H1 (cell line): ENCODE measurements at regions not wholly inside any gene's neighbourhood (a gene's known extent, or its start where the extent isn't known, plus 50 kb on each side); places are given as distances from the start of the nearest gene placed in this dataset.

Experiments
- CTCF ChIA-PET: fragments of 300-600 bp; sonication (Branson Sonifier 250); formaldehyde crosslinking; loops from one replicate; lab custom pipeline; 2021; ENCODE audit not compliant: partially characterized antibody; lab: Charles Lee
- POLR2A ChIA-PET: fragments of 300-600 bp; sonication (Branson Sonifier 250); formaldehyde crosslinking; loops from one replicate; lab custom pipeline; 2021; ENCODE audit warnings: inconsistent platforms; ENCODE audit not compliant: partially characterized antibody; lab: Charles Lee
- DNase-seq, 2 experiments: peaks; one replicate each; pipeline versions ENCODE4 v3.0.0 to v3.0.0-alpha.2; 2010 to 2022; ENCODE audit warnings: low spot score in 2 of 2, low read depth in 1 of 2, mixed read lengths in 1 of 2
- FAIRE-seq: peaks from 2 replicates; lab custom pipeline; 2011; peaks lifted over from hg19 to GRCh38; lab: Jason Lieb, UNC
- H2AFZ ChIP-seq: 2 replicates; pipeline ENCODE4 v1.8.1; 2012; ENCODE audit warnings: low read length, inconsistent platforms
- H2AK5ac ChIP-seq: 2 replicates; pipeline ENCODE4 v1.6.1; 2013; ENCODE audit warnings: low read depth, low read length
- H2BK120ac ChIP-seq: replicated peaks from 2 replicates; pipeline ENCODE3; 2013; ENCODE audit warnings: low read depth, low read length, inconsistent platforms
- H2BK12ac ChIP-seq: 2 replicates; pipeline ENCODE4 v1.6.1; 2013; ENCODE audit warnings: low read depth, low read length
- H2BK15ac ChIP-seq: 2 replicates; pipeline ENCODE4 v1.6.1; 2013; ENCODE audit warnings: low read length
- H2BK20ac ChIP-seq: 2 replicates; pipeline ENCODE4 v1.6.1; 2013; ENCODE audit warnings: low read length
- H2BK5ac ChIP-seq: 2 replicates; pipeline ENCODE4 v1.6.1; 2013; ENCODE audit warnings: low read depth, low read length
- H3K14ac ChIP-seq: 2 replicates; pipeline ENCODE4 v1.6.1; 2013; ENCODE audit warnings: inconsistent platforms; ENCODE audit not compliant: insufficient read length
- H3K18ac ChIP-seq: 2 replicates; pipeline ENCODE4 v1.6.1; 2013; ENCODE audit warnings: low read length; ENCODE audit errors: extremely low read depth
- H3K23ac ChIP-seq: 2 replicates; pipeline ENCODE4 v1.6.1; 2013; ENCODE audit warnings: inconsistent platforms; ENCODE audit not compliant: insufficient read length
- H3K23me2 ChIP-seq: 2 replicates; pipeline ENCODE4 v1.6.1; 2013; ENCODE audit warnings: low read depth, low read length
- H3K27ac ChIP-seq: 2 replicates; pipeline ENCODE4 v1.6.1; 2011; ENCODE audit warnings: low read depth, low read length, inconsistent platforms
- H3K27me3 ChIP-seq, 4 experiments: replicated peaks in 1 of 4; 1 replicate in 1 of 4; 2 replicates in 3 of 4; pipeline versions ENCODE4 v1.6.1 to v1.8.1; 2011 to 2013; ENCODE audit warnings: low read length in 3 of 4, mild to moderate bottlenecking in 3 of 4, inconsistent platforms in 2 of 4, mixed read lengths in 2 of 4, moderate library complexity in 1 of 4; ENCODE audit not compliant: control insufficient read depth in 3 of 4, insufficient read depth in 3 of 4; ENCODE audit errors: extremely low read depth in 1 of 4
- H3K36me3 ChIP-seq, 4 experiments: 2 replicates each; pipeline versions ENCODE4 v1.6.1 to v1.8.1; 2011 to 2013; ENCODE audit warnings: mild to moderate bottlenecking in 4 of 4, low read length in 3 of 4, moderate library complexity in 2 of 4, control low read depth in 1 of 4, inconsistent platforms in 1 of 4; ENCODE audit not compliant: insufficient read depth in 4 of 4, control insufficient read depth in 2 of 4
- H3K4ac ChIP-seq: replicated peaks from 2 replicates; pipeline ENCODE3; 2013; ENCODE audit warnings: low read length, low read depth, mixed read lengths, inconsistent platforms; ENCODE audit not compliant: insufficient read length
- H3K4me1 ChIP-seq, 4 experiments: replicated peaks in 1 of 4; 1 replicate in 1 of 4; 2 replicates in 3 of 4; pipeline versions ENCODE4 v1.6.1 to v1.8.1; 2011 to 2013; ENCODE audit warnings: low read length in 3 of 4, inconsistent platforms in 2 of 4, mixed read lengths in 1 of 4; ENCODE audit not compliant: insufficient read depth in 4 of 4, control insufficient read depth in 3 of 4
- H3K4me2 ChIP-seq, 2 experiments: 2 replicates each; pipeline versions ENCODE4 v1.6.1 to v1.8.1; 2011 to 2013; ENCODE audit warnings: low read depth in 2 of 2, low read length in 2 of 2, control low read depth in 1 of 2, inconsistent platforms in 1 of 2, mild to moderate bottlenecking in 1 of 2; ENCODE audit not compliant: insufficient read depth in 1 of 2
- H3K4me3 ChIP-seq, 4 experiments: fragments of 200-600, 300-600 bp in 1 of 4; sonication (generic), shearing (Covaris generic), sonication (Bioruptor Twin) in 1 of 4; 2 replicates each; pipeline versions ENCODE4 v1.5.1 to v1.8.1; 2011 to 2016; ENCODE audit warnings: low read length in 4 of 4, low read depth in 3 of 4, control low read depth in 2 of 4, inconsistent platforms in 2 of 4, mild to moderate bottlenecking in 2 of 4, mixed read lengths in 1 of 4, moderate library complexity in 1 of 4; ENCODE audit not compliant: insufficient read depth in 2 of 4; ENCODE audit errors: extremely low read depth in 1 of 4
- H3K56ac ChIP-seq: replicated peaks from 2 replicates; pipeline ENCODE3; 2013; ENCODE audit warnings: low read depth, mild to moderate bottlenecking, mixed read lengths, low read length, inconsistent platforms; ENCODE audit not compliant: insufficient read length
- H3K79me1 ChIP-seq: 2 replicates; pipeline ENCODE4 v1.6.1; 2013; ENCODE audit warnings: low read depth, low read length, control low read depth
- H3K79me2 ChIP-seq, 2 experiments: 2 replicates each; pipeline versions ENCODE4 v1.6.1 to v1.8.1; 2012 to 2013; ENCODE audit warnings: low read length in 2 of 2, mild to moderate bottlenecking in 2 of 2, inconsistent platforms in 1 of 2; ENCODE audit not compliant: insufficient read depth in 2 of 2, control insufficient read depth in 1 of 2
- H3K9ac ChIP-seq, 4 experiments: replicated peaks in 1 of 4; 1 replicate in 1 of 4; 2 replicates in 3 of 4; pipeline versions ENCODE4 v1.6.1 to v1.8.1; 2011 to 2013; ENCODE audit warnings: low read depth in 3 of 4, low read length in 3 of 4, control low read depth in 2 of 4, mild to moderate bottlenecking in 2 of 4, moderate library complexity in 2 of 4, inconsistent platforms in 1 of 4; ENCODE audit errors: extremely low read depth in 1 of 4
- H3K9me3 ChIP-seq, 2 experiments: 2 replicates each; pipeline versions ENCODE4 v1.6.1 to v1.8.1; 2012 to 2013; ENCODE audit warnings: mild to moderate bottlenecking in 2 of 2, moderate library complexity in 2 of 2, control low read depth in 1 of 2, inconsistent platforms in 1 of 2, low read depth in 1 of 2, low read length in 1 of 2, mixed read lengths in 1 of 2; ENCODE audit not compliant: insufficient read depth in 2 of 2
- H4K20me1 ChIP-seq, 2 experiments: replicated peaks in 1 of 2; 2 replicates each; pipeline versions ENCODE3 to v1.8.1; 2011 to 2013; ENCODE audit warnings: inconsistent platforms in 2 of 2, low read length in 2 of 2, mild to moderate bottlenecking in 1 of 2; ENCODE audit not compliant: insufficient read depth in 2 of 2, control insufficient read depth in 1 of 2
- H4K5ac ChIP-seq: 2 replicates; pipeline ENCODE4 v1.6.1; 2013; ENCODE audit warnings: low read length, low read depth, mixed read lengths, inconsistent platforms; ENCODE audit not compliant: insufficient read length
- H4K8ac ChIP-seq: 2 replicates; pipeline ENCODE4 v1.8.0; 2013; ENCODE audit warnings: mild to moderate bottlenecking, moderate library complexity, low read length, inconsistent platforms; ENCODE audit not compliant: insufficient read depth; ENCODE audit errors: extremely low read depth
- H4K91ac ChIP-seq: replicated peaks from 2 replicates; pipeline ENCODE3; 2013; ENCODE audit warnings: low read length, mixed read lengths, inconsistent platforms; ENCODE audit not compliant: insufficient read length
- RAD21 ChIP-seq, 2 experiments: IDR thresholded peaks in 1 of 2; conservative IDR thresholded peaks in 1 of 2; 2 replicates each; pipeline ENCODE4 v1.6.1; 2011; ENCODE audit warnings: low read depth in 2 of 2, low read length in 2 of 2, improper control_type of control experiment in 1 of 2, inconsistent platforms in 1 of 2, mild to moderate bottlenecking in 1 of 2, moderate library complexity in 1 of 2
- SP4 ChIP-seq: IDR thresholded peaks from 2 replicates; pipeline ENCODE4 v1.6.1; 2012; ENCODE audit warnings: low read length, inconsistent platforms
- SRF ChIP-seq: IDR thresholded peaks from 2 replicates; pipeline ENCODE4 v1.6.1; 2011; ENCODE audit warnings: mild to moderate bottlenecking, low read depth, low read length, moderate library complexity
- WGBS, 2 experiments: shearing (Covaris generic) in 1 of 2; methylation state at CpG; one replicate each; pipeline versions ENCODE4 v1.1.6 to v1.1.7; 2013 to 2015; ENCODE audit warnings: low lambda C conversion rate in 2 of 2, mixed read lengths in 2 of 2, inconsistent platforms in 1 of 2, low coverage in 1 of 2, missing lambda C conversion rate in 1 of 2; ENCODE audit not compliant: insufficient replicate concordance in 2 of 2, insufficient coverage in 1 of 2, insufficient read length in 1 of 2; ENCODE audit errors: extremely low coverage in 1 of 2, missing lambda C conversion rate in 1 of 2; 5-methylcytosine and 5-hydroxymethylcytosine counted together
- TF ChIP-seq, protein P1 (sequence below), 3 experiments: IDR thresholded peaks; 1 replicate in 2 of 3; 2 replicates in 1 of 3; pipeline versions ENCODE4 v1.5.1 to v1.6.1; 2011; ENCODE audit warnings: low read length in 3 of 3, mild to moderate bottlenecking in 3 of 3, inconsistent platforms in 2 of 3, low read depth in 1 of 3, moderate library complexity in 1 of 3; ENCODE audit not compliant: insufficient read depth in 1 of 3; ENCODE audit errors: control extremely low read depth in 1 of 3

DNA sequence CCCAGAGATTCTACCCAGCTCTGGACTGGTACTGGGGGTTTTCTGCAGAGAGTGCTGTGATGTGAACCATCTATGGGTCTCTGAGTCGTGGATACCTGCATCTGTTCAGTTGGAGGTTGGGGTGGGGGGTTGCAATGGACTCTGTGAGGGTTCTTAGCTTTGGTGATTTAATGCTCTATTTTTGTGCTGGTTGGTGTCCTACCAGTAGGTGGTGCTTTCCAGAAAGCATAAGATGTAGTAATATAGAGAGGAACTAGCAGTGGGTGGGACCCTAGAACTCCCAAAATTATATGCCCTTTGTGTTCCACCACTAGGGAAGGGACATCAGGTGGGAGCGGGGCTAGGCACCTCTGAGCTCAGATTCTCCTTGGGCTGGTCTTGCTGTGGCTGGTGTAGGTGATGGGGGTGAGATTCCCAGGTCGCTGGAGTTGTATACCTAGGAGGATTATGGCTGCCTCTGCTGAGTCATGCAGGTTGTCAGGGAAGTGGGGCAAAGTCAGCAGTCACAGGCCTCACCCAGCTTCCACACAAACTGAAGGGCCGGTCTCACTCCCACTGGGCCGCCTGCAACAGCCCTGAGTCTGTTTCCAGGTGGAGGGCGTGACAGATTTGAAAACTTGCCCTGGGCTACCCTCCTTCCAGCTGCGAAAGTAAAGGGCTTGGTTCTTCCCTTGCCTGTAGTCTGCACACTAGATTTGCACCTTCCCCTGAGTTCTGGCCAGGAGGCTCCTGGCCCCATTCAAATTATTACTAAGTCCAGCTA, 573.0 kb upstream of the SLITRK1 start:
- no peak overlapping the region for H2BK12ac ChIP-seq
- H3K27me3 ChIP-seq: no peaks in the 10 kb centered on the region
- H2BK20ac ChIP-seq: no peak overlapping the region
- no peak for FAIRE-seq
- no peak overlapping the region for H3K9ac ChIP-seq
- TF ChIP-seq SRF (no peak), RAD21 (IDR thresholded peaks at IDR 0.05 in 1 of 2, conservative IDR thresholded peaks at IDR 0.05 in 1 of 2; ENCODE audit: low read depth in 2 of 2, low read length in 2 of 2) (0 out of 4 replicates have a peak, but pooled peaks of 1 of the 2 experiments have one; percentile 25), SP4 (no peak)
- TF ChIP-seq, protein P1, sequence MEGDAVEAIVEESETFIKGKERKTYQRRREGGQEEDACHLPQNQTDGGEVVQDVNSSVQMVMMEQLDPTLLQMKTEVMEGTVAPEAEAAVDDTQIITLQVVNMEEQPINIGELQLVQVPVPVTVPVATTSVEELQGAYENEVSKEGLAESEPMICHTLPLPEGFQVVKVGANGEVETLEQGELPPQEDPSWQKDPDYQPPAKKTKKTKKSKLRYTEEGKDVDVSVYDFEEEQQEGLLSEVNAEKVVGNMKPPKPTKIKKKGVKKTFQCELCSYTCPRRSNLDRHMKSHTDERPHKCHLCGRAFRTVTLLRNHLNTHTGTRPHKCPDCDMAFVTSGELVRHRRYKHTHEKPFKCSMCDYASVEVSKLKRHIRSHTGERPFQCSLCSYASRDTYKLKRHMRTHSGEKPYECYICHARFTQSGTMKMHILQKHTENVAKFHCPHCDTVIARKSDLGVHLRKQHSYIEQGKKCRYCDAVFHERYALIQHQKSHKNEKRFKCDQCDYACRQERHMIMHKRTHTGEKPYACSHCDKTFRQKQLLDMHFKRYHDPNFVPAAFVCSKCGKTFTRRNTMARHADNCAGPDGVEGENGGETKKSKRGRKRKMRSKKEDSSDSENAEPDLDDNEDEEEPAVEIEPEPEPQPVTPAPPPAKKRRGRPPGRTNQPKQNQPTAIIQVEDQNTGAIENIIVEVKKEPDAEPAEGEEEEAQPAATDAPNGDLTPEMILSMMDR (IDR thresholded peaks at IDR 0.05; ENCODE audit: control extremely low read depth in 1 of 3, insufficient read depth in 1 of 3, low read depth in 1 of 3, low read length in 3 of 3): peak in 2 of 3 experiments; percentile 12 to 26; a peak in 1 of 4 replicates
- TF ChIP-seq, all 59 proteins: peak for 2
- H3K9me3 ChIP-seq: no peaks in the 10 kb centered on the region
- H3K14ac ChIP-seq: no peak overlapping the region
- H3K4me1 ChIP-seq: no peaks in the 10 kb centered on the region
- H4K5ac ChIP-seq: no peak overlapping the region
- H3K56ac ChIP-seq: no peak overlapping the region
- H4K8ac ChIP-seq: no peak overlapping the region
- no peak overlapping the region for H3K23ac ChIP-seq
- no peaks in the 10 kb centered on the region for H4K20me1 ChIP-seq
- H3K4me3 ChIP-seq: no peak overlapping the region
- H2BK15ac ChIP-seq: no peak overlapping the region
- ChIA-PET POLR2A (no interaction called here), CTCF (interaction anchor here (0.6 to 2.0 kb wide), 8 partner anchors 8 to 689 kb away, joined by 3 to 7 read pairs (median 4); no protein-coding TSS in a partner anchor)
- H3K79me1 ChIP-seq: no peaks in the 10 kb centered on the region
- WGBS, 2 experiments: 95% methylated on average over 7 of the region's 7 CpGs; no CpG with 5 or more reads in 1 of the 2 experiments
- no peak overlapping the region for H3K27ac ChIP-seq
- H4K91ac ChIP-seq: no peak overlapping the region
- H3K36me3 ChIP-seq: no peaks in the 10 kb centered on the region
- no peak overlapping the region for H3K4ac ChIP-seq
- no peak overlapping the region for H2BK5ac ChIP-seq
- no peaks in the 10 kb centered on the region for H3K23me2 ChIP-seq
- DNase-seq: no peak
- no peak overlapping the region for H3K18ac ChIP-seq
- H3K79me2 ChIP-seq: no peaks in the 10 kb centered on the region
- no peak overlapping the region for H3K4me2 ChIP-seq
- no peak overlapping the region for H2BK120ac ChIP-seq
- H2AK5ac ChIP-seq: no peak overlapping the region
- 0 out of 2 replicates have a peak overlapping the region, but pooled peaks have one; percentile 66 for H2AFZ ChIP-seq
